NOMO-1 treated with dmso at 0.1 percent for 144 hours (cell line): ENCODE measurements at regions not wholly inside any gene's neighbourhood (a gene's known extent, or its start where the extent isn't known, plus 50 kb on each side); places are given as distances from the start of the nearest gene placed in this dataset.

Source experiments
- DNase-seq: peaks from one replicate; lab custom pipeline; 2025; ENCODE audit not compliant: unreplicated experiment; lab: John Stamatoyannopoulos, UW

- no peak for DNase-seq
These were observed 1355.6 kb downstream of the FSTL5 start for GRCh38 chr4:160808174-160808573.

GRCh38 chr4:160809576-160809975, 1354.2 kb downstream of the FSTL5 start:
- no peak for DNase-seq

GRCh38 chr4:160810424-160810823, 1353.4 kb downstream of the FSTL5 start:
- no peak for DNase-seq

DNA sequence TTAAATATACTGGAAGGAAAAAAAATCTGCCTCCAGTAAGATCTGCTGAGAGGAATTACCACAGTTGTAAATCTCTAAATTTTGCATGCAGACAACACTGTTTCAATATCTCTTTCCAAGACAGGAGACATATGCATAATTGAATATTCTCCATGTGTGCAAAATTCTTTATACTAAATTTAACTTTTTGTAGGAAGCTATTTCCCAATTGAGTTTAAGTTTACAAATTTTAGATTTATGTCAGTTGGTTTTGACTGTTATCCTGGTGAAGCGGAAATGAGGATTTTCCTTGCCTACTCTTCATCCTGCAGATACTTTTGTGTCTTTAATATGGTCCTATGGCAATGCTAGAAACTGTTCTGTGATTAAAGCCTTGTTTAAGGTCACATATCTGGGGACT, 1352.9 kb downstream of the FSTL5 start:
- DNase-seq, result no peak

DNA sequence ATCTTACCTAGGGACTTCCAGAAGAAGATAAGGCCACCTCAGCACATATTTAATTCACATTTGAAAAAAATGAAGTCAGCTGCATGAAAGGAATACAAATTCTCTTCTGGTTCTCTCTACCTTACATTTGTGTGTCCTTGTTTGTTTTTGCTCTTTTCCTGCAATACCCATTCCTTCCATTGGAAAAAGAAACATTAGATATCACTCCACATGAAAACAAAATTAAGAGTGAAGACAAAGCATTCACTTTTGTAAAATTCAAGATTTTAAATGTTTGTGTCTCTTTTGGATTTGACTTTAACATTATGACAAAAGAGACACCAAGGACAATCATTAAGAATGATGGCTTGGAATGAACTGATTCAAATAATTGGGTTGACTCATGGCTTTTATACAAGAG, 1351.8 kb downstream of the FSTL5 start:
- no peak for DNase-seq

- DNase-seq, result no peak
These were observed 1349.1 kb downstream of the FSTL5 start for GRCh38 chr4:160814726-160815125.

DNA sequence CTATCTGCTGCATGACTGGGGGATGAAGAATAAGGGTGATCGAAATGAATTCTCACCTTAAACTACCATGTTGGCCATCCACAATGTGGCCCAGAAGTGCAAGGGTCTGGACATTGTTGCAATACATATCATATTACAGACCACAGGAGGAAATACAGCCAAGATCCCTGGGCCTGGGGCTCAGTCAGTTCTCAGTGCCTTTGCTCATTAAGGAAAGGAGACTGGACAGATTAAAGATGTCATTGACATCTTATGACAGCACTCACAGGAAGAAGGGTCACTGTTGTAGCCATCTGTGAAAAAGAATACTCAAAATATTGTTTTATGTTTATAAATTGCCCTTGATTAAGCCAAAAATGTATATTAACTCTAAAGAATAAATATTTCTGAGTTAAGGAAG, 1345.2 kb downstream of the FSTL5 start:
- no peak for DNase-seq

DNA sequence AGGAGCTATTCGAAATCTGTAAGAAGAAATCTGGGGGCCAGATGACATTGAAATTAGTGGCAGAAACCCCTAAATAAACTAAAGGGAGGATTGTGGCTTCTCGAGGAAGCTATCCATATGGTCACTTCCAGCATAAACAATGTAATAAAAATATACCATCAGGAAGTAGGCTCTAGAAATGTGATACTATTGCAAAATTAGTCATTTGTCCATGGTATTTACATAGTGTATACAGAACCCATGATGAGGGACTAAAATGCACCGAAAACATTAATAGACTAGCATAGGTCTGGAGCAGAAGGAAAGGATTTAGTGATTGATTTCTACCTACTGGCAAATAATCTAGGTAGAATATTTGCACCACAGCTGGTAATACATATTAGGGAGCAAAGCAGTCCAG, 1344.0 kb downstream of the FSTL5 start:
- no peak for DNase-seq

GRCh38 chr4:160824481-160824880, 1339.3 kb downstream of the FSTL5 start:
- DNase-seq, result no peak

GRCh38 chr4:160825644-160826338, 1338.0 kb downstream of the FSTL5 start:
- DNase-seq, result no peak

GRCh38 chr4:160826339-160826679, 1337.5 kb downstream of the FSTL5 start:
- DNase-seq, result no peak

- no peak for DNase-seq
These were observed 1332.5 kb downstream of the FSTL5 start for GRCh38 chr4:160831165-160831922.

GRCh38 chr4:160835789-160836188, 1328.0 kb downstream of the FSTL5 start:
- DNase-seq, result no peak

DNA sequence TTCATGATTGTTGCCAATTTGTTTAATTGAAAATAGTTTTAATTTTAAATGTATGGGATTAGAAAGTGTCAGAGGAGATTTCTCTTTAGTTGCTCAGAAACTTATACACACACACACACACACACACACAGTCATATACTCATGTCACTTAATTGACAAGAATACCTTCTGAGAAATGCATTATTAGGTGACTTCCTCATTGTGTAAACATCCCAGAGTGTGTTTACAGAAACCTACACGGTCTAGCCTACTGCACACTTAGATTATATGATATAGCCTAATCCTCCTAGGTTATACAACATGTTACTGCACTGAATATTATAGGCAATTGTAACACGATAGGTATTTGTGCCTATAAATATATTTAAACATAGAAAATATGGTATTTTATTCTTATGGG, 1327.4 kb downstream of the FSTL5 start:
- no peak for DNase-seq

DNA sequence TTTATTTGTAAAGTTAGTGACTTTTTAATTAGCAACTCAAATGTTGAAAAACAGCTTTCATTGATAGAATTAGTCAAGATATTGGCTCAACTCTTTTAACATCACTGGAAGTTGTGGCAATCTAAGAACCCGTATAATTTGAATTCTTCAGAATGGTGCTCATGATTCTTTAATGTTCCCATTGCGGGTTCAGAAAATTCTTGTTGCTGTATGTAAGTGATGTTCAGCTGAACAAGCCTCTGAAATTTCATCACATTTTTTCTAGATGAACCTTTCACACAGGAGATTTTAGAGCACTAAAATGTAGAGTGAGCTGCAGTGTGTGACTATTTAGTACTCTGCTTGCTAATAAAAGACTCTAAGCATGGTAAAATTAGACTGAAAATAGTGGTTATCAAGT, 1317.7 kb downstream of the FSTL5 start:
- no peak for DNase-seq

- DNase-seq, result no peak
These were observed 1316.6 kb downstream of the FSTL5 start for GRCh38 chr4:160847228-160847627.

- DNase-seq, result no peak
These were observed 1315.3 kb downstream of the FSTL5 start for GRCh38 chr4:160848489-160848888.

DNA sequence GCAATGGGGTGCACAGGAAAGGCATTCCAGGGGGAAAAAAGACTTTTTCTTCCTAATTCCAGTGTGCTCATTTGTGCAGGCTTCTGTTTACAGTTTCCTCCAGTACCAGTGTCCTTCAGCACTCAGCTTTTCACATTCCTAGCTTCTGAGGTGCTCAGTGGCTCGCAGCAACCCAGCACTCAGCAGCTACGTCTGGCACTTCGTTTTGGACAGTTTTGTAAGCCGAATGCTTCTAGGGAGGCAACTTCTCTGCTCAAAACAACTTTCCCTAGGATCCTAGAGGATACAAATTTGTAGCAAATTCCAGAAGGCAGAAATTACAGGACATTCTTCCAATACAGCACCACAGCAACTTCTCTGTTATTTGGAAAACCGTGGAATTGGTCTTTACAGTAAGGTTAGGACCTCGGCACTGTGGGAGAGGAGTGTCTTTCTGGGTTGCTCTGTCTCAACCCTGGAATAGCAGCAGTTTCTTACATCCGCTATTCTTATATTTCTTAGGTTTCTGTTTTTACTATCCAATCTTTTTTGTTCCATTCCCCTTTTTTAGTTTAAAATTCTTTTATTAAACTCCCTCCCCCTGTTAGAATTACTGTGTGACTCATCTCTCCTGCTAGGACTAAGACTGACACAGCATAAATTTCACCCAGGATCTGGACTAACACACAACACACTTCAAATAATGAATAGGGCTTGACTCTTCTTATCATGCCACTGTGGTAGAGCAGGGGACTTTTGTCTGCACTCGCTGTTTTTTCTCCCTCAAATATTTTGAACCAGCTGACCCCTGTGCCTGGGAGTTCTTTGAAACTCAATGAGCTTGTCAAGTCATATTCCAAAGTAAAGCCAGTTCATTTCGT, 1314.7 kb downstream of the FSTL5 start:
- DNase-seq, result no peak

GRCh38 chr4:160864253-160864652, 1299.5 kb downstream of the FSTL5 start:
- no peak for DNase-seq

DNA sequence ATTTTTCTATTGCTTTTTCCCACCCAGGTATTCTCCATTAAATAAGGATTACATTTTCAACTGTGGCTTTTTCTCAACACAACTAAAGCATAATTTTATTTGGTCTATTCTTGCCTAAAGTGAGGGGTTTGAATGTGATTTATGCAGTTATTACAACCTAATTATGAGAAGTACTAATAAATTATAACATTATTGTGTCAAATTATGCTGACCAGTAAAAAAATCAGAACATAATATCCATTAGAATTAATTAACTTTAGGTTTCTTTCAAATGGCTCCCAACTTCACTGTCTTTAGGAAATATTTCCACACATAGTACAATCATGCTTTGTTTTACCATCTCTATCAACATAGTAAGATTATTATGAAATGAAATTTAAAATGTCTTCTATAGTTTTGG, 1293.9 kb downstream of the FSTL5 start:
- DNase-seq, result no peak

DNA sequence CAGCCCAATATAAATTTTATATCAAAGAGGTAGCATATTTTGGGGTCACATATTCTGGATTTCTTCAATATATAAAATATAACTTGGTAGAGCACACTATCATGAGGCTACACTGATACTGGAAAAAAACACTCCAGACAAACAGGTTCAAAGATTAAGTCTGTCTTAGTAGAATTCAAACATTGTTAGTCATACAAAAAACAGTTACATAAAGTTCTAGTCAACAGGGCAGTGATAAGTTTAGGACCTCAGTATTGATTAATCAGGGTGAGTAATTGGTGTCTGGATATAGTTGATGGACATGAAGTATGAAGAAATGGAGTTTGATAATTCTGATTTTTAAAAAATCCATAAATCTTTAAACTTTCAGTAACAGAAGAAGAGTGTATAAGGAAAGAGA, 1291.3 kb downstream of the FSTL5 start:
- no peak for DNase-seq
